ENCODE measurements at regions not wholly inside any gene's neighbourhood (a gene's known extent, or its start where the extent isn't known, plus 50 kb on each side); places are given as distances from the start of the nearest gene placed in this dataset.

GRCh38 chr10:22791665-22792064, 77.3 kb upstream of the PIP4K2A start:
- TF ChIP-seq GATA2 (IDR thresholded peaks at IDR 0.05; ENCODE audit: low read depth, low read length) = no peak
- TF ChIP-seq GATA3 (IDR thresholded peaks at IDR 0.05; ENCODE audit: low read depth, low read length) = no peak
